Mesothelial cell of epicardium (in vitro differentiated cells): ENCODE measurements at regions not wholly inside any gene's neighbourhood (a gene's known extent, or its start where the extent isn't known, plus 50 kb on each side); places are given as distances from the start of the nearest gene placed in this dataset.
A peak's percentile ranks its signal among the peaks of the same experiment; 100 is the strongest.

Experiments used
- DNase-seq, 2 experiments: peaks; one replicate each; pipeline ENCODE4 v3.0.0; 2021; ENCODE audit warnings: low spot score in 2 of 2; ENCODE audit not compliant: unreplicated experiment in 2 of 2
- H3K27ac Mint-ChIP-seq: 2 replicates; pipeline ENCODE4 v1.8.0; 2021; ENCODE audit warnings: mixed read lengths
- H3K27me3 Mint-ChIP-seq: 2 replicates; pipeline ENCODE4 v1.8.0; 2021; ENCODE audit warnings: low read depth, mixed read lengths
- H3K36me3 Mint-ChIP-seq: 2 replicates; pipeline ENCODE4 v1.8.0; 2021; ENCODE audit warnings: mixed read lengths
- H3K4me1 Mint-ChIP-seq: 2 replicates; pipeline ENCODE4 v1.8.0; 2021; ENCODE audit warnings: mixed read lengths
- H3K4me3 Mint-ChIP-seq: 2 replicates; pipeline ENCODE4 v1.8.0; 2021; ENCODE audit warnings: mild to moderate bottlenecking, moderate library complexity, mixed read lengths
- H3K9me3 Mint-ChIP-seq: 2 replicates; pipeline ENCODE4 v1.8.0; 2021; ENCODE audit warnings: mixed read lengths
- CTCF ChIP-seq: fragments of 200-600 bp; sonication (generic); IDR thresholded peaks from one replicate; pipeline ENCODE4 v1.5.0; 2021; ENCODE audit warnings: antibody characterized with exemption; ENCODE audit not compliant: unreplicated experiment

DNA sequence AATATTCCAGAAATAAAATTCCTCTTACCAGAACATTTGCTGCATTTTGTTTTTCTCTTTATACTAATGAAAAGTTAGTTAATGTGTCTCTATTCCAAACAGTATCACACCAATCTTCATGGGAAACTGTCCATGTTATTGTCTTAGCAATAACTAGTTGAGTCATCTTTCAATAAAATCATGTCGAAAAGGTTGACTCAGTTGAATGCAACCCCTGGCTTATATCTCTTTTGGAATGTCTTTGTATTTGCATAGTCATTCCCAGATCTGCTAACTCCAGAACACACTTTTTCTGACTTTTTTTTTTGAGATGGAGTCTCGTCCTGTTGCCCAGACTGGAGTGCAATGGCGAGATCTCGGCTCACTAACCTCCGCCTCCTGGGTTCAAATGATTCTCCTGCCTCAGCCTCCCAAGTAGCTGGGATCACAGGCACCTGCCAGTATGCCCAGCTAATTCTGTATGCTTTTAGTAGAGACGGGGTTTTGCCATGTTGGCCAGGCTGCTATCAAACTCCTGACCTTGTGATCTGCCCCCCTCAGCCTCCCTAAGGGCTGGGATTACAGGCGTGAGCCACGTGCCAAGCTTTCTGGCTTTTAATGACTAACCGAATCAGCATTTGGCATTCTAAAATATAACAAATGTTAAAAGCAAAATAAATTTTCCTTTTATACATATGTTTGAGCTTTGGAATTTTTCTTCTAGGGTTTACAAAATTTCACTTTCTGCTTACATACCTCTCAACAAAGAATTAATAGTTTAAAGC, 133.2 kb upstream of the GULP1 start:
- no peak overlapping the region for H3K4me3 Mint-ChIP-seq
- no peak overlapping the region for H3K27ac Mint-ChIP-seq
- TF ChIP-seq CTCF = no peak
- H3K36me3 Mint-ChIP-seq = no peaks in the 10 kb centered on the region
- peaks cover 3% of the 10 kb centered on the region for H3K9me3 Mint-ChIP-seq
- H3K27me3 Mint-ChIP-seq = no peaks in the 10 kb centered on the region
- no peak for DNase-seq
- H3K4me1 Mint-ChIP-seq = peaks cover 2% of the 10 kb centered on the region

DNA sequence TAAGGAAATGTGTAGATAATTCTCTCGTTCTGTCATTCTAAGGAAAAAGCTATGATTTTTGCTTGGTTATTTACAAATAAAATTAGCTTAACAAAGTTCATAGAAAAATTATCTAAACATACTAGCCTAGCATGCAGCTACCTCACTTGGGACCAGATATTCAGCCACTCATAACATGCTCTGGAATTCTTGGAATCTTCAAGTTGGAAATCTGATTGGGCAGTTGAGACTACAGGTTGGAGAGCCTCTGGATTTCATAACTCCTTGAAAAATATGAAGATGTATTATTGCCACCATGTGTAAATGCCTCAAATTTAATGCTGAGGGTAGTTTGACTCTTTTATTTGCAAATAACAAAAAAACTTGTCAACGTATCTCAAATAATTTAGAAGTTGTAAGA, 132.2 kb upstream of the GULP1 start:
- peaks cover 2% of the 10 kb centered on the region for H3K4me1 Mint-ChIP-seq
- no peaks in the 10 kb centered on the region for H3K27me3 Mint-ChIP-seq
- no peak overlapping the region for H3K4me3 Mint-ChIP-seq
- H3K27ac Mint-ChIP-seq = no peak overlapping the region
- TF ChIP-seq CTCF = no peak
- H3K9me3 Mint-ChIP-seq = peaks cover 4% of the 10 kb centered on the region
- DNase-seq = no peak
- H3K36me3 Mint-ChIP-seq = no peaks in the 10 kb centered on the region

DNA sequence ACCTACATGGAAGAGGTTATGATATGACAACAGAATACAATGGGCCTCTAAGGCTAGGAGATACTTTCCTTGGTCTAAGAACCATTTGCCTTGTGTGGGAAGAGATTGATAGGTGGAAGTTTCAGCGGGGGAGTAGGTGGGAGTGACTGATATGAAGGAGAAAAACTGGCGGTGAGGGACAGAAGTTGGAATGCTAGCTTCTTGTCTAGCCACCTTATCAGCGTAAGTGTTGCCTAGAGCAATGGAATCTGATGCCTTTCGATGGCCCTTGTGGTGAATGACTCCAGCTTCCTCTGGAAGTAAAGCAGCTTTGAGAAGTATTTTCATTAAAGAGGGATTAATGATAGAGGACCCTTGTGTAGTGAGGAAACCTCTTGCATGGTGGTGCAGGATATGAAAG, 121.3 kb upstream of the GULP1 start:
- no peak overlapping the region for H3K4me3 Mint-ChIP-seq
- H3K4me1 Mint-ChIP-seq = peaks cover 7% of the 10 kb centered on the region

GRCh38 chr2:188176620-188177019, 115.1 kb upstream of the GULP1 start:
- Mint-ChIP-seq H3K36me3 (no peaks in the 10 kb centered on the region), H3K9me3 (peaks cover 14% of the 10 kb centered on the region), H3K27ac (no peak overlapping the region), H3K4me1 (no peaks in the 10 kb centered on the region), H3K4me3 (no peak overlapping the region), H3K27me3 (no peaks in the 10 kb centered on the region)
- TF ChIP-seq CTCF = no peak
- DNase-seq = no peak

More for the DNA sequence above, 121.3 kb upstream of the GULP1 start:
- peaks cover 2% of the 10 kb centered on the region for H3K36me3 Mint-ChIP-seq
- peaks cover 22% of the 10 kb centered on the region for H3K9me3 Mint-ChIP-seq
- no peak for DNase-seq
- no peaks in the 10 kb centered on the region for H3K27me3 Mint-ChIP-seq
- TF ChIP-seq CTCF = no peak
- peak overlapping the region; percentile 31 for H3K27ac Mint-ChIP-seq

DNA sequence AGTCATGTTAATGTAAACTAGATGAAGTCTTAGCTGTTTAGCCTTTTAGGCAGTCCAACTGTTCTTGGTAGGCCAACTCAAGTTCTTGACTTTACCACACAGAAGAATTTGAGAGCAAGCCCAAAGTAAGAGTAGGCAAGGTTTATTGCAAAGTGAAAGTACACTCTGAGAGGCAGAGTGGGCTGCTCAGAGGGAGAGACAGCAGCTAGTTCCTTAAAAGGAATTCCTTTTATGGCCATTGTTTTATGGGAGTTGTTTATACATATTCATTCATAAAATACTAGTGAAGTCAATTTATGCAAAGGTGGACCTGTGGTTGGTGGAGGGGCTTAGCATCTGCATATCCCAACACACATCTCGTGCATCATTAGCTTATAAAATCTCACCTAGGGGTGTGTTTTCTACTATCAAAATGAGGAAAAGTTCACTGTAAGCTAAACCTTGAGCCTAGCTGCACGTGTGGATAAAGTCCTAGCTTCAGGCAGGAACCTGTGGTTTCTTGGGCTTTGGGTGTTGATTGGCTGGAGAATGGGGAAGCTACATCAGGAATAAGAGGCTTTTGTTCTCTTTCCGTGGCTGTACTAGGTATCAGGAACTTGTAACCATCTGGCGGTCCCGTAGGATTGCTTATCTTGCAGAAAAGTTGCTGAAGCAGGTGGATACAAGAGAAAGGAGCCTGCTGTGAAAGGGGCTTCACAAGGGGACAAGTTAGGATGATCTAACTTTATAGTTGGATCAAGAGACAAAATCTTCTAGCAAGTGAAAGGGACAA, 110.4 kb upstream of the GULP1 start:
- H3K4me1 Mint-ChIP-seq = no peaks in the 10 kb centered on the region
- no peak for DNase-seq
- H3K27ac Mint-ChIP-seq = no peak overlapping the region
- H3K4me3 Mint-ChIP-seq = no peak overlapping the region
- TF ChIP-seq CTCF = no peak
- H3K9me3 Mint-ChIP-seq = peaks cover 6% of the 10 kb centered on the region
- no peaks in the 10 kb centered on the region for H3K27me3 Mint-ChIP-seq
- H3K36me3 Mint-ChIP-seq = no peaks in the 10 kb centered on the region
